Posterior cingulate gyrus (tissue), 11 donors: ENCODE measurements at regions not wholly inside any gene's neighbourhood (a gene's known extent, or its start where the extent isn't known, plus 50 kb on each side); places are given as distances from the start of the nearest gene placed in this dataset.
"Not testable (repeated sequence)": the region's sequence is repeated elsewhere in the genome, so short reads cannot be mapped to it uniquely, and the experiment has no call there.

Experiments
- DNase-seq, 10 donors: peaks; one replicate each; pipeline versions ENCODE4 v3.0.0 to v3.0.0-alpha.2; 2020 to 2021; ENCODE audit warnings: mixed read lengths in 3 of 10
- intact Hi-C: fragments of 100-400 bp; cut with DNase I; formaldehyde crosslinking; loops from one replicate; pipeline ENCODE4 v1.15.1; 2023

GRCh38 chr5:51651476-51651875, 268.2 kb downstream of the ISL1 start:
- intact Hi-C loops, result no loop called here
- no peak for DNase-seq

- DNase-seq, result no peak
- intact Hi-C loops, result no loop called here
Observed at GRCh38 chr5:51651889-51652288, 268.6 kb downstream of the ISL1 start.

GRCh38 chr5:51652980-51653379, 269.7 kb downstream of the ISL1 start:
- intact Hi-C loops, result no loop called here
- DNase-seq, result no peak

GRCh38 chr5:51657340-51658240, 274.3 kb downstream of the ISL1 start:
- DNase-seq, result no peak
- intact Hi-C loops, result no loop called here

GRCh38 chr5:51661646-51662265, 278.5 kb downstream of the ISL1 start:
- intact Hi-C loops, result no loop called here
- DNase-seq, result no peak

GRCh38 chr5:51664491-51665250, 281.4 kb downstream of the ISL1 start:
- intact Hi-C loops, result no loop called here
- DNase-seq, result no peak

- no peak for DNase-seq
- intact Hi-C loops, result no loop called here
Observed at GRCh38 chr5:51665251-51665593, 282.0 kb downstream of the ISL1 start.

GRCh38 chr5:51669095-51669494, 285.8 kb downstream of the ISL1 start:
- intact Hi-C loops, result no loop called here

GRCh38 chr5:51678330-51678729, 295.1 kb downstream of the ISL1 start:
- no peak for DNase-seq
- intact Hi-C loops, result no loop called here

More at GRCh38 chr5:51669095-51669494, 285.8 kb downstream of the ISL1 start:
- no peak for DNase-seq

- intact Hi-C loops, result no loop called here
- DNase-seq, result no peak
Observed at GRCh38 chr5:51679286-51679685, 296.0 kb downstream of the ISL1 start.

GRCh38 chr5:51684794-51685355, 301.6 kb downstream of the ISL1 start:
- DNase-seq, result no peak
- intact Hi-C loops, result no loop called here

- DNase-seq, result no peak
- intact Hi-C loops, result no loop called here
Observed at GRCh38 chr5:51685419-51685818, 302.2 kb downstream of the ISL1 start.

GRCh38 chr5:51686622-51687021, 303.4 kb downstream of the ISL1 start:
- no peak for DNase-seq
- intact Hi-C loops, result no loop called here

GRCh38 chr5:51691538-51692079, 308.4 kb downstream of the ISL1 start:
- no peak for DNase-seq
- intact Hi-C loops, result no loop called here

GRCh38 chr5:51694826-51695225, 311.6 kb downstream of the ISL1 start:
- intact Hi-C loops, result no loop called here
- no peak for DNase-seq

GRCh38 chr5:51696122-51696521, 312.9 kb downstream of the ISL1 start:
- DNase-seq, result no peak
- intact Hi-C loops, result no loop called here

GRCh38 chr5:51702046-51702445, 318.8 kb downstream of the ISL1 start:
- DNase-seq, intact Hi-C loops: not testable (repeated sequence)

- no peak for DNase-seq
- intact Hi-C loops, result no loop called here
Observed at GRCh38 chr5:51712201-51712600, 329.0 kb downstream of the ISL1 start.

- not testable (repeated sequence) for DNase-seq
Observed at GRCh38 chr5:51715445-51715844, 332.2 kb downstream of the ISL1 start.

GRCh38 chr5:51731421-51732029, 348.3 kb downstream of the ISL1 start:
- DNase-seq, result no peak
- intact Hi-C loops, result no loop called here

More at GRCh38 chr5:51715445-51715844, 332.2 kb downstream of the ISL1 start:
- intact Hi-C loops, result not testable (repeated sequence)
